Body of pancreas (tissue), 4 donors: ENCODE measurements at regions not wholly inside any gene's neighbourhood (a gene's known extent, or its start where the extent isn't known, plus 50 kb on each side); places are given as distances from the start of the nearest gene placed in this dataset.

Experiments
- POLR2A ChIP-seq, 3 donors: fragments of 450-650 bp; IDR thresholded peaks; one replicate each; pipeline ENCODE4 v1.6.1; 2016; ENCODE audit warnings: antibody characterized with exemption in 3 of 3, mild to moderate bottlenecking in 2 of 3
- TF ChIP-seq, protein P1 (sequence below), 7 experiments: fragments of 450-650 bp in 4 of 7; fragments of 200-600 bp in 3 of 7; sonication (generic) in 3 of 7; IDR thresholded peaks; one replicate each; pipeline ENCODE4 v1.5.1; 2016 to 2019; ENCODE audit warnings: antibody characterized with exemption in 7 of 7

- TF ChIP-seq, protein P1, sequence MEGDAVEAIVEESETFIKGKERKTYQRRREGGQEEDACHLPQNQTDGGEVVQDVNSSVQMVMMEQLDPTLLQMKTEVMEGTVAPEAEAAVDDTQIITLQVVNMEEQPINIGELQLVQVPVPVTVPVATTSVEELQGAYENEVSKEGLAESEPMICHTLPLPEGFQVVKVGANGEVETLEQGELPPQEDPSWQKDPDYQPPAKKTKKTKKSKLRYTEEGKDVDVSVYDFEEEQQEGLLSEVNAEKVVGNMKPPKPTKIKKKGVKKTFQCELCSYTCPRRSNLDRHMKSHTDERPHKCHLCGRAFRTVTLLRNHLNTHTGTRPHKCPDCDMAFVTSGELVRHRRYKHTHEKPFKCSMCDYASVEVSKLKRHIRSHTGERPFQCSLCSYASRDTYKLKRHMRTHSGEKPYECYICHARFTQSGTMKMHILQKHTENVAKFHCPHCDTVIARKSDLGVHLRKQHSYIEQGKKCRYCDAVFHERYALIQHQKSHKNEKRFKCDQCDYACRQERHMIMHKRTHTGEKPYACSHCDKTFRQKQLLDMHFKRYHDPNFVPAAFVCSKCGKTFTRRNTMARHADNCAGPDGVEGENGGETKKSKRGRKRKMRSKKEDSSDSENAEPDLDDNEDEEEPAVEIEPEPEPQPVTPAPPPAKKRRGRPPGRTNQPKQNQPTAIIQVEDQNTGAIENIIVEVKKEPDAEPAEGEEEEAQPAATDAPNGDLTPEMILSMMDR (IDR thresholded peaks at IDR 0.05): no peak
- TF ChIP-seq POLR2A (IDR thresholded peaks at IDR 0.05): no peak
Observed at GRCh38 chr9:118533850-118534249, 829.6 kb downstream of the TLR4 start.
